WERI-Rb-1 (cell line): ENCODE measurements at regions not wholly inside any gene's neighbourhood (a gene's known extent, or its start where the extent isn't known, plus 50 kb on each side); places are given as distances from the start of the nearest gene placed in this dataset.

ENCODE experiments used
- DNase-seq: peaks from one replicate; pipeline ENCODE4 v3.0.0-alpha.2; 2020
- H3K27ac ChIP-seq: fragments of 250-450 bp; sonication (Bioruptor Pico); 2 replicates; pipeline ENCODE4 v1.5.1; 2020; ENCODE audit warnings: mild to moderate bottlenecking, moderate library complexity
- H3K27me3 ChIP-seq: fragments of 250-450 bp; sonication (Bioruptor Pico); 2 replicates; pipeline ENCODE4 v1.5.1; 2021; ENCODE audit warnings: mild to moderate bottlenecking, low read depth, moderate library complexity; ENCODE audit not compliant: insufficient read depth, severe bottlenecking
- H3K36me3 ChIP-seq: fragments of 250-450 bp; sonication (Bioruptor Pico); 2 replicates; pipeline ENCODE4 v1.5.1; 2020; ENCODE audit warnings: mild to moderate bottlenecking, moderate library complexity
- H3K4me3 ChIP-seq: 2 replicates; pipeline ENCODE4 v1.5.1; 2011; ENCODE audit warnings: low read depth, mild to moderate bottlenecking, control low read depth, low read length
- H3K9me3 ChIP-seq: fragments of 250-450 bp; sonication (Bioruptor Pico); 2 replicates; pipeline ENCODE4 v1.5.1; 2021; ENCODE audit warnings: mild to moderate bottlenecking, moderate library complexity; ENCODE audit not compliant: severe bottlenecking
- TF ChIP-seq, protein P1 (sequence below): IDR thresholded peaks from 2 replicates; pipeline ENCODE4 v1.5.1; 2011; ENCODE audit warnings: low read depth, mild to moderate bottlenecking, control low read depth, inconsistent platforms, low read length

DNA sequence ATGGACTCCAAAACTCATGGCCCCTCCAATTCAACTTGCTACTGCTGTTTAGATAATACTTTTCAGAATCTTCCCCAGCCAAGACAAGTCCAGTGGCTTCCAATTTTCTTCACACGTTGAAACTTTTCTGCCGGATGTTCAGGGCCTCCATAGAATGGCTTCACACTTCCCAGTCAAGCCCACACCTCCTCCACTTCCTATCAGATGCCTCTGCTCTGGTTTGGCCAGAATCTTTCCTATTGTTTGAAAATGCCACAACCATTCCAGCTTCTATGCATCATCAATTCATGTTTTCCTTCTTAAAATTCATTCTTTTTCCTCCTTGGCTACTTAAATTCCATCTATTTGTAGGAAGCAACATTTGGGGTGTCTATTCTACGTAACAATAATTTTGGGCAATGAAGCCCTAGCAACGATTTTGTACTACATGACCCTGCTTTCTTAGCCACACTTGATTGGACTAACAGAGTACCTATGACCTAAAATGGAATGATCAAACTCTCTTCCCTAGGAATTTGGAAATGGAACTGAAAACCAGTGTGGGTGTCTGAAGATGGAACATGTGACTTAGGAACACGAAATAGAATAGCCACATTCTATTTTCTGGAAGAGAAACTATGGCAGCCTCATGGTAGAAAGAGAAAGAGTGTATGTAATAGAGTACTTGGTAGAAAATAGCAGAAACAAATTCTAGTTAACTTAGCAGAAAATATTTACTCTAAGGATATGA, 74.1 kb upstream of the CNIH3 start:
- TF ChIP-seq, protein P1, sequence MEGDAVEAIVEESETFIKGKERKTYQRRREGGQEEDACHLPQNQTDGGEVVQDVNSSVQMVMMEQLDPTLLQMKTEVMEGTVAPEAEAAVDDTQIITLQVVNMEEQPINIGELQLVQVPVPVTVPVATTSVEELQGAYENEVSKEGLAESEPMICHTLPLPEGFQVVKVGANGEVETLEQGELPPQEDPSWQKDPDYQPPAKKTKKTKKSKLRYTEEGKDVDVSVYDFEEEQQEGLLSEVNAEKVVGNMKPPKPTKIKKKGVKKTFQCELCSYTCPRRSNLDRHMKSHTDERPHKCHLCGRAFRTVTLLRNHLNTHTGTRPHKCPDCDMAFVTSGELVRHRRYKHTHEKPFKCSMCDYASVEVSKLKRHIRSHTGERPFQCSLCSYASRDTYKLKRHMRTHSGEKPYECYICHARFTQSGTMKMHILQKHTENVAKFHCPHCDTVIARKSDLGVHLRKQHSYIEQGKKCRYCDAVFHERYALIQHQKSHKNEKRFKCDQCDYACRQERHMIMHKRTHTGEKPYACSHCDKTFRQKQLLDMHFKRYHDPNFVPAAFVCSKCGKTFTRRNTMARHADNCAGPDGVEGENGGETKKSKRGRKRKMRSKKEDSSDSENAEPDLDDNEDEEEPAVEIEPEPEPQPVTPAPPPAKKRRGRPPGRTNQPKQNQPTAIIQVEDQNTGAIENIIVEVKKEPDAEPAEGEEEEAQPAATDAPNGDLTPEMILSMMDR = no peak
- H3K36me3 ChIP-seq = no peaks in the 10 kb centered on the region
- H3K27ac ChIP-seq = no peak overlapping the region
- H3K9me3 ChIP-seq = no peaks in the 10 kb centered on the region
- no peak for DNase-seq
- H3K27me3 ChIP-seq = no peaks in the 10 kb centered on the region
- no peak overlapping the region for H3K4me3 ChIP-seq

DNA sequence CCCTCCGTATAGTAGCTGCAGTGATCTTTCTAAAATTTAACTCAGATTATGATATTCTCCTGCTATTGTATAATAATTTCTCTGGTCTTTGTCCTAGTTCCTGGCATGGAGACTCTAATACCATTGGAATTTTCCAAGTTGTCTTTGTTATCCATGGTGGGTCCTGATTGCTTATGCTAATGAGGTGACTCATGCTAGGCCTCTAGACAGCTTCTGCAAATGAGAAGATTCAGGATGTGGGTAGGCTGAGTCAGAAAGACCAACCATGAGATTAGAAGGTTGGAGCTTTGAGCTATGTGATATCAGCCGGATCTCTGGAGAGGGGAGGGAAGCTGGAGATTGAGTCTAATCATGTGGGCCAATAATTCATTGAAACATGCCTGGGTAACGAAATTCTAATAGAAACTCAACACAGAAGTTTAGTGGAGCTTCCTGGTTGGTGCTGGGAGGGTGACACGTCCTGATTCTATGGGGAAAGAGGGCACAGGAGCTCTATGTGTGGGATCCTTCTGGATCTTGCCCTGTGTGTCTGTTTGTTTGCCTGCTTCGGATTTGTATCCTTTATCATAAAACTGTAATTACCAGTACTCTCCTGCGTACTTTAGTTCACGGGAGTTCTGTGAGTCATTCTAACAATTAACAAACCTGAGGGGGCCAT, 73.2 kb upstream of the CNIH3 start:
- H3K36me3 ChIP-seq = no peaks in the 10 kb centered on the region
- H3K9me3 ChIP-seq = no peaks in the 10 kb centered on the region
- H3K4me3 ChIP-seq = no peak overlapping the region
- TF ChIP-seq, protein P1 = no peak
- no peak overlapping the region for H3K27ac ChIP-seq
- no peaks in the 10 kb centered on the region for H3K27me3 ChIP-seq
- no peak for DNase-seq

DNA sequence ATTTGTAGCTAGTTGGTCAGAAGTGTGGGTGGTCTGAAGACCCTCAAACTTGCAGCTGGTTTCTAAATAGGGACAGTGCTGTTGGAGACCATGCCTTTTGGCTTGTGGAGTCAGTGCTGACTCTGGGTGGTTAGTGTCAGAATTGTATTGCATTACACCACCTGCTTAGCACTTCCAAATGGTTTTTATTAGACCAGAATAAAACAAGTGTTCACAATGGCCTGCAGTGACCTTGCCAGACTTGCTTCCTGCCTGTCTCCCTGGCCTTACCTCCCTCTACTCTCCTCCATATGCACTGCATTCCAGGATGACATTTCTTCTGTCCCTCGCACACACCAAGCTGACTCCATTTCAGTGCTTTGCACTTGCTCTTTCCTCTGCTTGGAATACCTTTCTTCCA, 72.7 kb upstream of the CNIH3 start:
- Histone ChIP-seq H3K27me3 (no peaks in the 10 kb centered on the region), H3K27ac (no peak overlapping the region)

DNA sequence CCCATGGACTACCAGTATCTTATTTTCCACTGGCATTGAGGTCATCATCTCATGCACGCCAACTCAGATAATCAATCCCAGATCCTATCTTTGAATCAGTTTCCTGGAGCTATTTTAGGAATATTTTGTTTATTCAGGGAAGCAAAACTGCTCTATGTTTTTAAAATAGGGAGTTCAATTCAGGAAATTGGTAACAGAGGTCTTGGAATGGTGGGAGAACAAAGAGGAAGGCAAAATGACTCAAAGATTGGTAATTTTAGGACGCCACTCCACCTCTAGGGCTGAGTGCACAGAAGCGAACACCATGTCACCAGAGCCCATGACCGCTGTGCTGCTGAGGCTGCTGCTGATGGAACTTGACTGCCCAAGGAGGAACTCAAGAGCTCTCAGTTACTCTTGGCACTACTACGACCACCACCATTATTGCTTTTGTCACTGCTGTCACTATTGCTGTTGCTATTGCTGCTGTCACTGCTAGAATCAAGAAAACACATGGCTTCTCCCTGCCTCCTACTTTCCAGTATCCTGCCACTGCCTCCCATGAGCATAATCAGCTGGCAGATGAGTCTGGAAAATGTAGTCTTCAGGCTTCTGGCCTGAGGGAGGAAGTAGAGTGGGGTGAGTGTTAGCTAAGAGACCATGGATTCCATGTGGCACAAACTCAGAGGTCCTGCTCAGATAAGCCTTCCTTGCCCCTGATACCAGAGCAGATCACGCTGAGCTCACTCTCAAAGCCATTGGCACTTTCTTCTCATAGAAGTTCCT, 71.6 kb upstream of the CNIH3 start:
- TF ChIP-seq, protein P1 = no peak
- Histone ChIP-seq H3K4me3 (no peak overlapping the region), H3K9me3 (no peaks in the 10 kb centered on the region), H3K27me3 (no peaks in the 10 kb centered on the region), H3K27ac (no peak overlapping the region), H3K36me3 (no peaks in the 10 kb centered on the region)
- no peak for DNase-seq

More for the DNA sequence above, 72.7 kb upstream of the CNIH3 start:
- H3K4me3 ChIP-seq = no peak overlapping the region
- H3K9me3 ChIP-seq = no peaks in the 10 kb centered on the region
- DNase-seq = no peak
- TF ChIP-seq, protein P1 = no peak
- H3K36me3 ChIP-seq = no peaks in the 10 kb centered on the region

DNA sequence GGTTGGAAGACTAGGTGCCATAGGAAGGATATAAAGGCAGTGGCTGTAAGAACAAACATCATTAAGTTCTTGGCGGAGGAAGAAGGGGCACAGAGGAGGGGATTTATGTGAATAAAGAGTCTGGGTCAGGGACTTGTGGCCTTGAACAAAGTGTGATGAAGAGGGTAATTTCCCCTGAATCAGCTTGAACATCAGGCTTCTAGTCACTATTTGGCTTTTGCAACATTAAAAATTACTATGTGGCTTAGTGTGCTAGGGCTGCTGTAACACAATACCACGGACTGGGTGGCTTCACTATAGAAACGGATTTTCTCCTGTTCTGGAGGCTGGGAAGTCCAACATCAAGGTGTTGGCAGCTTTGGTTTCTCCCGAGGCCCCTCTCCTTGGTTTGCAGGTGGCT, 70.5 kb upstream of the CNIH3 start:
- no peak overlapping the region for H3K27ac ChIP-seq
- TF ChIP-seq, protein P1 = no peak
- no peaks in the 10 kb centered on the region for H3K36me3 ChIP-seq

More for the DNA sequence above, 70.5 kb upstream of the CNIH3 start:
- H3K9me3 ChIP-seq = no peaks in the 10 kb centered on the region
- no peak for DNase-seq
- H3K4me3 ChIP-seq = no peak overlapping the region
- no peaks in the 10 kb centered on the region for H3K27me3 ChIP-seq
